Hepatocyte (in vitro differentiated cells): ENCODE measurements at regions not wholly inside any gene's neighbourhood (a gene's known extent, or its start where the extent isn't known, plus 50 kb on each side); places are given as distances from the start of the nearest gene placed in this dataset.

Source experiments
- DNase-seq: peaks from one replicate; pipeline ENCODE4 v3.0.0-alpha.2; 2016; ENCODE audit warnings: low spot score
- H2AFZ ChIP-seq: fragments of 200-600 bp; sonication (generic); 2 replicates; pipeline ENCODE4 v1.6.0; 2016; ENCODE audit warnings: antibody characterized with exemption, mild to moderate bottlenecking
- H3K27ac ChIP-seq: fragments of 200-600 bp; sonication (generic); 2 replicates; pipeline ENCODE4 v1.5.1; 2016; ENCODE audit warnings: mild to moderate bottlenecking
- H3K27me3 ChIP-seq: fragments of 200-600 bp; sonication (generic); 2 replicates; pipeline ENCODE4 v1.6.1; 2016
- H3K36me3 ChIP-seq: fragments of 200-600 bp; sonication (generic); replicated peaks from 2 replicates; pipeline ENCODE4 v1.5.1; 2016; ENCODE audit warnings: low read depth; ENCODE audit not compliant: insufficient read depth
- H3K4me1 ChIP-seq: fragments of 200-600 bp; sonication (generic); 2 replicates; pipeline ENCODE4 v1.5.1; 2016; ENCODE audit warnings: mild to moderate bottlenecking, moderate library complexity; ENCODE audit not compliant: insufficient read depth
- H3K4me2 ChIP-seq: fragments of 200-600 bp; sonication (generic); 2 replicates; pipeline ENCODE4 v1.6.0; 2016
- H3K4me3 ChIP-seq: fragments of 200-600 bp; sonication (generic); 2 replicates; pipeline ENCODE4 v1.5.1; 2016; ENCODE audit warnings: mild to moderate bottlenecking
- H3K79me2 ChIP-seq: fragments of 200-600 bp; sonication (generic); 2 replicates; pipeline ENCODE4 v1.6.0; 2017; ENCODE audit warnings: mild to moderate bottlenecking
- H3K9me2 ChIP-seq: fragments of 200-600 bp; sonication (generic); replicated peaks from 2 replicates; pipeline ENCODE4 v1.6.0; 2017; ENCODE audit warnings: mild to moderate bottlenecking; ENCODE audit not compliant: insufficient read depth
- H3K9me3 ChIP-seq: fragments of 200-600 bp; sonication (generic); 2 replicates; pipeline ENCODE4 v1.5.1; 2016; ENCODE audit warnings: low read depth, mild to moderate bottlenecking
- H4K20me1 ChIP-seq: fragments of 200-600 bp; sonication (generic); 2 replicates; pipeline ENCODE4 v1.6.0; 2016; ENCODE audit warnings: mild to moderate bottlenecking; ENCODE audit not compliant: insufficient read depth, poor library complexity, severe bottlenecking
- CTCF ChIP-seq: fragments of 200-600 bp; sonication (generic); IDR thresholded peaks from 2 replicates; pipeline ENCODE4 v1.5.1; 2016; ENCODE audit warnings: antibody characterized with exemption, mild to moderate bottlenecking; ENCODE audit not compliant: poor library complexity
- EZH2 ChIP-seq: fragments of 200-600 bp; sonication (generic); IDR thresholded peaks from 2 replicates; pipeline ENCODE4 v1.6.1; 2016; ENCODE audit warnings: antibody characterized with exemption, mild to moderate bottlenecking, borderline replicate concordance
- EZH2phosphoT487 ChIP-seq: fragments of 200-600 bp; sonication (generic); IDR thresholded peaks from one replicate; pipeline ENCODE4 v1.6.1; 2018; ENCODE audit warnings: antibody characterized with exemption, mild to moderate bottlenecking, low read depth, moderate library complexity; ENCODE audit not compliant: unreplicated experiment, severe bottlenecking
- WGBS: methylation state at CpG from one replicate; pipeline ENCODE4 v1.1.6; 2016; ENCODE audit warnings: low lambda C conversion rate; ENCODE audit errors: missing lambda C conversion rate; 5-methylcytosine and 5-hydroxymethylcytosine counted together

DNA sequence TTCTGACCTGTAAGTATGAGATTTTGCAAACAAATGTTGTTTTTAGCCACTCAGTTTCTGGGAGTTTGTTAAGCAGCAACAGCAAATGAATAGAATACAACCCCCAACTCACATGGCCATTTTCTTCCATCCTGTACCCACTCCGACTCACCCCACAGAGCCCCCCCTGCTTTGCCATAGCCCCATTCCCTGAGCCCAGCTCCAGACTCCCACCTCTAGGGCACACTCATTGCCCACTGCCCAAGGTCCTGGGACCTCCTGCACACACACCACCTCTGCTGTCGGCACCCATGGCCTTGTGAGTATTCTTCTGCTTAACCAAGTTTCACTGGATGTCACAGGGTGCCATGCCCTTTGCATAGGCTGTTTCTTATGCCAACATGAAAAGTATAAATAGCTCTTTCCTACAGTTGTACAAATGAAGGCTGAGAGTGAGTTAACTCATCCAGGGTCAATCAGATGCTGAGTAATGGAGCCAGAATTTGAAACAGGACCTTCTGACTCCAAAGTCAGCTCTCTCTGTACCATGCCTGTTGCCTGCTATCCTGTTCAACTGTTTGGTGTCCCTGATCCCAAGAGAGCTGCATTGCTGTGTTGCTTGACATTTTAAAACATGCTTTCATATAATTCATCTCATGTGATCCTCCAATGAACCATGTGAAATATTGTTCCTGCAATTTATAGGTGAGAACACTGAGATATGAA, 367.8 kb upstream of the ZMIZ1 start:
- Histone ChIP-seq H3K27me3 (no peaks in the 10 kb centered on the region), H3K36me3 (no peaks in the 10 kb centered on the region), H3K4me3 (no peak overlapping the region), H4K20me1 (no peaks in the 10 kb centered on the region), H2AFZ (no peak overlapping the region), H3K4me2 (no peak overlapping the region), H3K27ac (no peak overlapping the region), H3K9me2 (no peaks in the 10 kb centered on the region), H3K4me1 (no peaks in the 10 kb centered on the region), H3K79me2 (no peaks in the 10 kb centered on the region), H3K9me3 (no peaks in the 10 kb centered on the region)
- TF ChIP-seq CTCF (no peak), EZH2 (no peak), EZH2phosphoT487 (no peak)
- no peak for DNase-seq
- WGBS = 91% methylated on average over 2 of the region's 2 CpGs

DNA sequence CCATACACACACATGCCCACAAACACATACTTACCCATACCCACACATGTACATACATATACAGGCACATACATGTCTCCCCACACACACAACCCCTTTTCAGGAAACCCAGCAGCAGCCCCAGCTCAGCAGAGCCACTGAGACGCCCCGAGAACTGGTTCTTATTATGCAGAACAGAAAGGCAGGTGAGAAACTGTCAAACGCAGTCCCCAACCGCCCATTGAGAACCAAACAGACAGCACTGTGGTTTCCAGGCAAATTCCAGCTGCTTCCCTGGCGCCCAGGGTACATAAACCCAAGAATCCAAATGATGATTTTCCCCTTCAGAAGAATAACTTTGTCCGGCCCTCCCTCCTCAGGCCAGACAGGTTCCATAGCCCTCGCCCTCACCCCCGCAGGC, 366.6 kb upstream of the ZMIZ1 start:
- TF ChIP-seq EZH2 (no peak), CTCF (no peak), EZH2phosphoT487 (no peak)
- H4K20me1 ChIP-seq = no peaks in the 10 kb centered on the region
- H3K27me3 ChIP-seq = no peaks in the 10 kb centered on the region
- 72% methylated on average over 8 of the region's 8 CpGs for WGBS
- no peaks in the 10 kb centered on the region for H3K79me2 ChIP-seq
- no peak overlapping the region for H3K27ac ChIP-seq
- H3K4me2 ChIP-seq = no peak overlapping the region
- no peak overlapping the region for H3K4me3 ChIP-seq
- no peaks in the 10 kb centered on the region for H3K36me3 ChIP-seq
- H3K9me2 ChIP-seq = no peaks in the 10 kb centered on the region
- no peak overlapping the region for H2AFZ ChIP-seq
- no peaks in the 10 kb centered on the region for H3K4me1 ChIP-seq
- no peak for DNase-seq
- no peaks in the 10 kb centered on the region for H3K9me3 ChIP-seq

DNA sequence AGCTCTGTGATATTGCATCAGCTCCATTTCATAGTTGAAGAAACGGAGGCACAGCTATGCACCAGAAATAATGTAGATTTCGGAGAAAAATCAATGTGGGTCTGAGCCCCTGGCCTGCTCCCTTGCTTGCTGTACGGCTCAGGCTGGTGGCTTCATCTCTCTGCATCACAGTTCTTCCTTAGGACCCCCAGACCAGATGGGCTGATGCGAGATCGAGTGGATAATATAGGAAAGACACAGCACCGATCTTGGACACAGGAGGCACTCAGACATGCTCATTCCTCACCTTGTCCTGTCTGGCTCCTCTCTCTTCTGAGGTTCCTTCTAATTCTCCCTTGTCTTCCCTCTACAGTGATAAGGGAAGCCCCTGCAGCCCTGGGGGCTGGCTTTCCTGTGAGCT, 365.9 kb upstream of the ZMIZ1 start:
- Histone ChIP-seq H3K4me3 (no peak overlapping the region), H3K27ac (no peak overlapping the region), H3K9me3 (no peaks in the 10 kb centered on the region), H3K9me2 (no peaks in the 10 kb centered on the region), H3K4me1 (no peaks in the 10 kb centered on the region), H4K20me1 (no peaks in the 10 kb centered on the region), H3K36me3 (no peaks in the 10 kb centered on the region), H2AFZ (no peak overlapping the region), H3K79me2 (no peaks in the 10 kb centered on the region), H3K4me2 (no peak overlapping the region), H3K27me3 (no peaks in the 10 kb centered on the region)
- 69% methylated on average over 6 of the region's 6 CpGs for WGBS
- TF ChIP-seq CTCF (no peak), EZH2phosphoT487 (no peak), EZH2 (no peak)
- no peak for DNase-seq

GRCh38 chr10:78703593-78703992, 365.2 kb upstream of the ZMIZ1 start:
- no peak overlapping the region for H2AFZ ChIP-seq
- H3K79me2 ChIP-seq = no peaks in the 10 kb centered on the region
- TF ChIP-seq EZH2phosphoT487 (no peak), EZH2 (no peak), CTCF (no peak)
- no peaks in the 10 kb centered on the region for H3K4me1 ChIP-seq
- no peaks in the 10 kb centered on the region for H3K9me3 ChIP-seq
- no peaks in the 10 kb centered on the region for H3K36me3 ChIP-seq
- H3K4me3 ChIP-seq = no peak overlapping the region
- no peak overlapping the region for H3K4me2 ChIP-seq
- H3K27me3 ChIP-seq = no peaks in the 10 kb centered on the region
- WGBS = 69% methylated on average over 6 of the region's 6 CpGs
- DNase-seq = no peak
- no peaks in the 10 kb centered on the region for H3K9me2 ChIP-seq
- no peaks in the 10 kb centered on the region for H4K20me1 ChIP-seq
- no peak overlapping the region for H3K27ac ChIP-seq
